Ectodermal cell (in vitro differentiated cells): ENCODE measurements at regions not wholly inside any gene's neighbourhood (a gene's known extent, or its start where the extent isn't known, plus 50 kb on each side); places are given as distances from the start of the nearest gene placed in this dataset.

Source experiments
- H3K27ac ChIP-seq: 2 replicates; pipeline ENCODE4 v1.7.0; 2013; ENCODE audit warnings: mild to moderate bottlenecking, low read depth, low read length; ENCODE audit not compliant: insufficient read depth, poor library complexity, severe bottlenecking
- H3K27me3 ChIP-seq: 2 replicates; pipeline ENCODE4 v1.7.0; 2013; ENCODE audit warnings: mild to moderate bottlenecking, low read length; ENCODE audit not compliant: insufficient read depth, control insufficient read depth, poor library complexity, severe bottlenecking
- H3K36me3 ChIP-seq: one replicate; pipeline ENCODE4 v1.7.0; 2013; ENCODE audit warnings: low read length; ENCODE audit not compliant: control insufficient read depth, insufficient read depth
- H3K4me1 ChIP-seq: one replicate; pipeline ENCODE4 v1.7.0; 2013; ENCODE audit warnings: low read length; ENCODE audit not compliant: control insufficient read depth, insufficient read depth
- H3K4me3 ChIP-seq: 2 replicates; pipeline ENCODE4 v1.7.0; 2013; ENCODE audit warnings: low read depth, low read length, control low read depth; ENCODE audit not compliant: insufficient read depth
- H3K9me3 ChIP-seq: 2 replicates; pipeline ENCODE4 v1.7.0; 2013; ENCODE audit warnings: mild to moderate bottlenecking, low read length, moderate library complexity; ENCODE audit not compliant: control insufficient read depth
- WGBS, 2 experiments: methylation state at CpG; one replicate each; pipeline ENCODE4 v1.1.7; 2013; ENCODE audit warnings: missing lambda C conversion rate in 2 of 2; 5-methylcytosine and 5-hydroxymethylcytosine counted together

- H3K27ac ChIP-seq, result no peak overlapping the region
- H3K9me3 ChIP-seq, result no peaks in the 10 kb centered on the region
- no peaks in the 10 kb centered on the region for H3K36me3 ChIP-seq
- WGBS, 2 experiments, result 19 to 23% methylated on average over 6 of the region's 8 CpGs
- no peaks in the 10 kb centered on the region for H3K27me3 ChIP-seq
- H3K4me1 ChIP-seq, result no peaks in the 10 kb centered on the region
- H3K4me3 ChIP-seq, result no peak overlapping the region
These were observed 172.8 kb upstream of the AKR1E2 start for GRCh38 chr10:4653160-4653559.

DNA sequence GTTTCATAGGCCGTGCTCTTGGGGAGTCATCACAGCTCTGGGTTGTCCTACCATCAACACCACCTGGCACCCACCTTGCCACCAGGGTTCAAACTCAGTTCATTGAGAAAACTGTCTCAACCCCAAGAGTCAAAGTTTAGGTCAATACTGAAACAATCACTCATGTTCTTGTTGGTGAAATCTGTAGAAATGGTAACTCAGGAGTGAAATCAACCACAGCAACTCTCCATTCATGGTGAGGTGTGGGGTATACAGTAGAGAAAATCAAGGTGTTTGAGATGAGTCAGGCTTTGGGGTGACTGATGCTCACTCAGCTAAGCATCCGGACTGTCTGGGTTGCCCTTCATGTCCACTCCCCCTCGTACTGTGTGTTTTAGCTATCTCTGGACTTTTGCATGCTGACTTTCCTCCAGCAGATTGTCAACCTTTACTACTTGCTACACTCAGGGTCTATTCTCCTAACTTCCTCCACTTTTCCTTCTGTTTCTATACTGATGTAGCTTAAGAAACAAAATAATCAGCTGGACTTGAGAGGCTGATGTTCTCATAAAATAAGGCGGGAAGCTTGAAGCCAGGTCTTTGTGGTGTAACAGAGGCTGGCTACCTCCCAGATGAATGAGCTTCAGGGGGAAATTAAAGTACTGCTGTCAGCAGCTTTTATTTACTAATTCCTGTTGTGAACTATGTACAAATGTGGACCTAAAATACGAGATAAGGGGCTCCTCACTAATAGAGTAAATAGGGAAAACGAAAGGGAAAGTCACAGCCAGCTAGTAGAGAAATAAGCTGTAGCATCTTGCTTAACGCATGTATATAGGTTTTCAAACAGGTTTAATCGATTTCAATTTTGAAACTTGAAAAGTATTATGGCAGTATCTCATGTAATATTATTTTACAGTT, 173.6 kb upstream of the AKR1E2 start:
- no peaks in the 10 kb centered on the region for H3K9me3 ChIP-seq
- no peaks in the 10 kb centered on the region for H3K4me1 ChIP-seq
- no peak overlapping the region for H3K27ac ChIP-seq
- 89 to 91% methylated on average over 8 of the region's 8 CpGs for WGBS, 2 experiments
- H3K27me3 ChIP-seq, result no peaks in the 10 kb centered on the region
- no peak overlapping the region for H3K4me3 ChIP-seq
- H3K36me3 ChIP-seq, result no peaks in the 10 kb centered on the region

- no peak overlapping the region for H3K4me3 ChIP-seq
- no peak overlapping the region for H3K27ac ChIP-seq
- no peaks in the 10 kb centered on the region for H3K4me1 ChIP-seq
- H3K27me3 ChIP-seq, result no peaks in the 10 kb centered on the region
- H3K9me3 ChIP-seq, result no peaks in the 10 kb centered on the region
- WGBS, 2 experiments, result 94 to 95% methylated on average over 5 of the region's 5 CpGs
- no peaks in the 10 kb centered on the region for H3K36me3 ChIP-seq
These were observed 174.5 kb upstream of the AKR1E2 start for GRCh38 chr10:4651404-4652037.

- Histone ChIP-seq H3K27ac (no peak overlapping the region), H3K4me1 (no peaks in the 10 kb centered on the region), H3K36me3 (no peaks in the 10 kb centered on the region), H3K9me3 (no peaks in the 10 kb centered on the region), H3K4me3 (no peak overlapping the region), H3K27me3 (no peaks in the 10 kb centered on the region)
- WGBS, 2 experiments, result 90 to 93% methylated on average over 6 of the region's 6 CpGs
These were observed 175.4 kb upstream of the AKR1E2 start for GRCh38 chr10:4650582-4650981.

GRCh38 chr10:4649886-4650508, 176.0 kb upstream of the AKR1E2 start:
- H3K36me3 ChIP-seq, result no peaks in the 10 kb centered on the region
- no peak overlapping the region for H3K27ac ChIP-seq
- H3K9me3 ChIP-seq, result no peaks in the 10 kb centered on the region
- no peak overlapping the region for H3K4me3 ChIP-seq
- 95 to 98% methylated on average over 2 to 3 of the region's 3 CpGs for WGBS, 2 experiments
- H3K27me3 ChIP-seq, result no peaks in the 10 kb centered on the region
- no peaks in the 10 kb centered on the region for H3K4me1 ChIP-seq

GRCh38 chr10:4649471-4649870, 176.5 kb upstream of the AKR1E2 start:
- H3K4me1 ChIP-seq, result no peaks in the 10 kb centered on the region
- H3K27me3 ChIP-seq, result no peaks in the 10 kb centered on the region
- no peak overlapping the region for H3K4me3 ChIP-seq

GRCh38 chr10:4648999-4649398, 177.0 kb upstream of the AKR1E2 start:
- WGBS, 2 experiments, result 69 to 74% methylated on average over 3 of the region's 3 CpGs
- Histone ChIP-seq H3K4me3 (no peak overlapping the region), H3K9me3 (no peaks in the 10 kb centered on the region), H3K36me3 (no peaks in the 10 kb centered on the region), H3K27me3 (no peaks in the 10 kb centered on the region), H3K4me1 (no peaks in the 10 kb centered on the region), H3K27ac (no peak overlapping the region)

More at GRCh38 chr10:4649471-4649870, 176.5 kb upstream of the AKR1E2 start:
- Histone ChIP-seq H3K27ac (no peak overlapping the region), H3K36me3 (no peaks in the 10 kb centered on the region), H3K9me3 (no peaks in the 10 kb centered on the region)

DNA sequence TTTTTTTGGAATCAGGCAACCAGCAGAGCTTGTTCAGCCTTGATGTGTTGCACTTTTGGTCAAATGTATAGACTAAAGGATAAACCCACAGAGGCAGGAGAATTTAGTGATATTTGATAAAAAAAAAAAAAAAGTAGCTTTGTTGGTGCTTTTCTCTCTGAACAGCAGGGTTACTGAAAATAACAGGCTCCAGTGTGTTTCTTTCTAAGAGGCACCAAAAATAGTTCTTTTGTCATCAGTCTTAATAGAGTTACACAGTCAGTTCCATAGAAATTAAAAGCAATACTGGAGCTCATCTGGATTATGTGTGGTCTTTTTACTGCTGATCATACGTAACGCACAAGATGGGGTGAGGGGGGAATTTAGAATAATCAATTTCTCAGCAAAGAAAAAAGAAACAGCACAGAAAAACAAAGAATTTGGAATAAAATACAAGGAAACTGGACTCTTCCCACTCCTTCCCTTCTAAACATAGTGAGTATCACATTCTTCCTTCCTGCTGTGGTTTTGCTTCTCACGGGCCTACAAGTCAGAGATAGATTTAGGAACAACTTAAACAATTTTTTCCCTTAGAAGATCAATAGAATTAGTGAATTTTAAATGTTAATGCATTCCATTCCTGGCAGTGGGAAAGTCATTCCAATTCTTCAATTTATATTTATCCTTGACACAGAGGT, 178.8 kb upstream of the AKR1E2 start:
- Histone ChIP-seq H3K27me3 (no peaks in the 10 kb centered on the region), H3K36me3 (no peaks in the 10 kb centered on the region), H3K4me1 (no peaks in the 10 kb centered on the region), H3K27ac (no peak overlapping the region), H3K9me3 (no peaks in the 10 kb centered on the region), H3K4me3 (no peak overlapping the region)
- WGBS, 2 experiments, result 90% methylated on average over 3 of the region's 3 CpGs; no CpG with 5 or more reads in 1 of the 2 experiments

DNA sequence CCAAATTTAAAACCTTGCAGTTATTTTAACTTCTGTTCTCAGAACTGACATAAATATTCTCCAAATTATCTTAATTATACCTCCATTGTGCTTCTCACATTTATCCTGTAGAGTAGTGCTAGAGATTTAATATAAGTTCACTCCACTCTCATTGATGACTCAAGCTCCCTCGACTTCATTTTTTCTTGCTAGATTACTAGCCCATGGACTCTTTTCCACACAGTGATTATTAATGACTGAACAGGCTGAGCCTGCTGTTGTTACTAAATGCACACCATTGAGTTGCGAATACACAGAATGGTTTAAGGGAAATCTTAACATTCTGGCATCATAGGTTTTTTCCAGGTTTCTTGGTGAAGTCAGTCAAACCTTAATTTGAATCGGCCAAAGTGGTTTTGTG, 179.5 kb upstream of the AKR1E2 start:
- 95 to 97% methylated on average over 3 of the region's 3 CpGs for WGBS, 2 experiments
- no peaks in the 10 kb centered on the region for H3K36me3 ChIP-seq
- no peaks in the 10 kb centered on the region for H3K27me3 ChIP-seq
- no peaks in the 10 kb centered on the region for H3K4me1 ChIP-seq
- H3K27ac ChIP-seq, result no peak overlapping the region
- no peaks in the 10 kb centered on the region for H3K9me3 ChIP-seq
- H3K4me3 ChIP-seq, result no peak overlapping the region

GRCh38 chr10:4645836-4646235, 180.2 kb upstream of the AKR1E2 start:
- no peak overlapping the region for H3K27ac ChIP-seq
- H3K4me1 ChIP-seq, result no peaks in the 10 kb centered on the region
- no peaks in the 10 kb centered on the region for H3K9me3 ChIP-seq
- H3K27me3 ChIP-seq, result no peaks in the 10 kb centered on the region
- no peak overlapping the region for H3K4me3 ChIP-seq
- H3K36me3 ChIP-seq, result no peaks in the 10 kb centered on the region
- 88 to 100% methylated on average over 1 to 2 of the region's 2 CpGs for WGBS, 2 experiments
